Progenitor cell of endocrine pancreas (in vitro differentiated cells): ENCODE measurements at regions not wholly inside any gene's neighbourhood (a gene's known extent, or its start where the extent isn't known, plus 50 kb on each side); places are given as distances from the start of the nearest gene placed in this dataset.
A peak's percentile ranks its signal among the peaks of the same experiment; 100 is the strongest.

ENCODE experiments used
- DNase-seq: peaks from one replicate; pipeline ENCODE4 v3.0.0; 2021; ENCODE audit warnings: low spot score; ENCODE audit not compliant: unreplicated experiment
- H3K27ac Mint-ChIP-seq: 2 replicates; pipeline ENCODE4 v1.8.0; 2021; ENCODE audit warnings: mild to moderate bottlenecking, moderate library complexity, mixed read lengths
- H3K27me3 Mint-ChIP-seq: 2 replicates; pipeline ENCODE4 v1.8.0; 2021; ENCODE audit warnings: mixed read lengths
- H3K36me3 Mint-ChIP-seq: 2 replicates; pipeline ENCODE4 v1.8.0; 2022; ENCODE audit warnings: mixed read lengths; ENCODE audit not compliant: insufficient read depth
- H3K4me1 Mint-ChIP-seq: 2 replicates; pipeline ENCODE4 v1.8.0; 2021; ENCODE audit warnings: low read depth, mixed read lengths
- H3K4me3 Mint-ChIP-seq: 2 replicates; pipeline ENCODE4 v1.8.0; 2021; ENCODE audit warnings: low read depth, mild to moderate bottlenecking, moderate library complexity, mixed read lengths
- H3K9me3 Mint-ChIP-seq: 2 replicates; pipeline ENCODE4 v1.8.0; 2021; ENCODE audit warnings: low read depth, mixed read lengths
- CTCF ChIP-seq: fragments of 200-600 bp; sonication (generic); IDR thresholded peaks from one replicate; pipeline ENCODE4 v1.5.0; 2021; ENCODE audit warnings: antibody characterized with exemption, mild to moderate bottlenecking; ENCODE audit not compliant: unreplicated experiment

- no peak for DNase-seq
- H3K4me3 Mint-ChIP-seq, result no peak overlapping the region
- no peak overlapping the region for H3K27ac Mint-ChIP-seq
- no peaks in the 10 kb centered on the region for H3K9me3 Mint-ChIP-seq
- TF ChIP-seq CTCF, result no peak
- H3K27me3 Mint-ChIP-seq, result peaks cover 25% of the 10 kb centered on the region
- no peaks in the 10 kb centered on the region for H3K36me3 Mint-ChIP-seq
- H3K4me1 Mint-ChIP-seq, result peaks cover 6% of the 10 kb centered on the region
These were observed 51.2 kb upstream of the DAPL1 start for GRCh38 chr2:158743879-158744278.

GRCh38 chr2:158745067-158745865 is 49.9 kb upstream of the DAPL1 start:
- no peak for DNase-seq
- Mint-ChIP-seq H3K4me1 (peaks cover 6% of the 10 kb centered on the region), H3K4me3 (no peak overlapping the region), H3K36me3 (no peaks in the 10 kb centered on the region), H3K27ac (peak overlapping the region; percentile 2), H3K9me3 (no peaks in the 10 kb centered on the region), H3K27me3 (peaks cover 28% of the 10 kb centered on the region)
- TF ChIP-seq CTCF, result peak; percentile 69
